Endometrium (tissue), 2 donors: ENCODE measurements at regions not wholly inside any gene's neighbourhood (a gene's known extent, or its start where the extent isn't known, plus 50 kb on each side); places are given as distances from the start of the nearest gene placed in this dataset.

Source experiments
- FAIRE-seq: peaks from 2 replicates; lab custom pipeline; 2012; peaks lifted over from hg19 to GRCh38; lab: Jason Lieb, UNC
- donor health status: control.
- donor health status: control.

- no peak for FAIRE-seq
Measured at GRCh38 chr7:52980129-52980528, 55.3 kb upstream of the POM121L12 start.

GRCh38 chr7:52973126-52973525, 62.3 kb upstream of the POM121L12 start:
- FAIRE-seq: no peak

- no peak for FAIRE-seq
Measured at GRCh38 chr7:52962402-52963076, 72.9 kb upstream of the POM121L12 start.

- no peak for FAIRE-seq
Measured at GRCh38 chr7:52961084-52961483, 74.3 kb upstream of the POM121L12 start.

GRCh38 chr7:52959878-52960660, 75.4 kb upstream of the POM121L12 start:
- no peak for FAIRE-seq

GRCh38 chr7:52959336-52959735, 76.1 kb upstream of the POM121L12 start:
- no peak for FAIRE-seq

- no peak for FAIRE-seq
Measured at GRCh38 chr7:52958621-52959140, 76.8 kb upstream of the POM121L12 start.

GRCh38 chr7:52956379-52956915, 79.0 kb upstream of the POM121L12 start:
- no peak for FAIRE-seq

GRCh38 chr7:52955522-52955921, 79.9 kb upstream of the POM121L12 start:
- no peak for FAIRE-seq

GRCh38 chr7:52944921-52945320, 90.5 kb upstream of the POM121L12 start:
- no peak for FAIRE-seq

- FAIRE-seq: no peak
Measured at GRCh38 chr7:52940481-52940880, 95.0 kb upstream of the POM121L12 start.

GRCh38 chr7:52938455-52939133, 96.8 kb upstream of the POM121L12 start:
- no peak for FAIRE-seq

- FAIRE-seq: no peak
Measured at GRCh38 chr7:52936750-52937149, 98.7 kb upstream of the POM121L12 start.

GRCh38 chr7:52928591-52928990, 106.8 kb upstream of the POM121L12 start:
- FAIRE-seq: no peak

- FAIRE-seq: no peak
Measured at GRCh38 chr7:52925332-52925731, 110.1 kb upstream of the POM121L12 start.

GRCh38 chr7:52920977-52921376, 114.5 kb upstream of the POM121L12 start:
- FAIRE-seq: no peak

GRCh38 chr7:52917982-52918578, 117.4 kb upstream of the POM121L12 start:
- no peak for FAIRE-seq

- FAIRE-seq: no peak
Measured at GRCh38 chr7:52911795-52912194, 123.6 kb upstream of the POM121L12 start.

GRCh38 chr7:52911326-52911725, 124.1 kb upstream of the POM121L12 start:
- FAIRE-seq: no peak

GRCh38 chr7:52909935-52910334, 125.5 kb upstream of the POM121L12 start:
- no peak for FAIRE-seq

- no peak for FAIRE-seq
Measured at GRCh38 chr7:52909131-52909530, 126.3 kb upstream of the POM121L12 start.

- FAIRE-seq: no peak
Measured at GRCh38 chr7:52897713-52898112, 137.7 kb upstream of the POM121L12 start.
